SK-N-SH (cell line): ENCODE measurements at regions not wholly inside any gene's neighbourhood (a gene's known extent, or its start where the extent isn't known, plus 50 kb on each side); places are given as distances from the start of the nearest gene placed in this dataset.

Source experiments
- CTCF ChIA-PET: fragments of 300-600, 350-600 bp; formaldehyde crosslinking; extraction: SDS; loops from one replicate; lab custom pipeline; 2021; lab: Yijun Ruan, JAX
- POLR2A ChIA-PET: fragments of 350-600 bp; sonication (Branson Sonifier 250); formaldehyde crosslinking; extraction: SDS; loops from one replicate; lab custom pipeline; 2020; ENCODE audit warnings: antibody characterized with exemption, inconsistent platforms; lab: Yijun Ruan, JAX
- DNase-seq: peaks from one replicate; pipeline ENCODE4 v3.0.0; 2012
- H2AFZ ChIP-seq: fragments of 200-600 bp; sonication (generic); 2 replicates; pipeline ENCODE4 v1.8.1; 2016; ENCODE audit warnings: antibody characterized with exemption, mild to moderate bottlenecking, low read depth
- H3F3A ChIP-seq: fragments of 200-600 bp; sonication (generic); replicated peaks from 2 replicates; pipeline ENCODE3; 2016; ENCODE audit warnings: antibody characterized with exemption, mild to moderate bottlenecking; ENCODE audit not compliant: insufficient read depth
- H3K27ac ChIP-seq, 2 experiments: fragments of 200-500 bp in 1 of 2; fragments of 200-600 bp in 1 of 2; sonication (Bioruptor generic) in 1 of 2; sonication (generic), shearing (Covaris generic) in 1 of 2; 2 replicates each; pipeline versions ENCODE4 v1.5.1 to v1.6.1; 2014 to 2016; ENCODE audit warnings: low read depth in 2 of 2, inconsistent platforms in 1 of 2, low read length in 1 of 2, mild to moderate bottlenecking in 1 of 2, mixed read lengths in 1 of 2
- H3K27me3 ChIP-seq: fragments of 200-600 bp; sonication (generic), shearing (Covaris generic); 2 replicates; pipeline ENCODE4 v1.6.1; 2016; ENCODE audit warnings: mixed run types; ENCODE audit not compliant: insufficient read depth
- H3K36me3 ChIP-seq, 2 experiments: fragments of 200-500 bp in 1 of 2; fragments of 200-600 bp in 1 of 2; sonication (Bioruptor generic) in 1 of 2; sonication (generic) in 1 of 2; replicated peaks in 1 of 2; 2 replicates each; pipeline versions ENCODE3 to v1.5.1; 2014 to 2016; ENCODE audit warnings: low read length in 1 of 2, mild to moderate bottlenecking in 1 of 2; ENCODE audit not compliant: insufficient read depth in 2 of 2, control insufficient read depth in 1 of 2
- H3K4me1 ChIP-seq, 2 experiments: fragments of 200-500 bp in 1 of 2; fragments of 200-600 bp in 1 of 2; sonication (Bioruptor generic) in 1 of 2; sonication (generic), shearing (Covaris generic) in 1 of 2; 2 replicates each; pipeline versions ENCODE4 v1.5.1 to v1.6.1; 2014 to 2016; ENCODE audit warnings: low read depth in 1 of 2, low read length in 1 of 2, mixed run types in 1 of 2; ENCODE audit not compliant: insufficient read depth in 2 of 2, control insufficient read depth in 1 of 2
- H3K4me2 ChIP-seq: fragments of 200-600 bp; sonication (generic), shearing (Covaris generic); 2 replicates; pipeline ENCODE4 v1.6.1; 2017; ENCODE audit warnings: mixed run types
- H3K4me3 ChIP-seq, 2 experiments: fragments of 200-500 bp in 1 of 2; fragments of 200-600 bp in 1 of 2; sonication (Bioruptor generic) in 1 of 2; sonication (generic), shearing (Covaris generic) in 1 of 2; 2 replicates each; pipeline versions ENCODE4 v1.5.1 to v1.8.1; 2014 to 2016; ENCODE audit warnings: low read depth in 2 of 2, inconsistent platforms in 1 of 2, low read length in 1 of 2, mild to moderate bottlenecking in 1 of 2, mixed read lengths in 1 of 2, moderate library complexity in 1 of 2
- H3K79me2 ChIP-seq: fragments of 200-600 bp; sonication (generic); 2 replicates; pipeline ENCODE4 v1.8.1; 2017; ENCODE audit warnings: mild to moderate bottlenecking; ENCODE audit not compliant: insufficient read depth
- H3K9ac ChIP-seq: fragments of 200-600 bp; sonication (generic); 2 replicates; pipeline ENCODE4 v1.6.1; 2017; ENCODE audit warnings: mixed run types
- H3K9me2 ChIP-seq: fragments of 200-600 bp; sonication (generic); 2 replicates; pipeline ENCODE4 v1.6.1; 2017; ENCODE audit warnings: mixed run types
- H3K9me3 ChIP-seq: fragments of 200-600 bp; sonication (generic); 2 replicates; pipeline ENCODE4 v1.6.1; 2017; ENCODE audit warnings: mixed run types, mild to moderate bottlenecking, moderate library complexity
- H4K20me1 ChIP-seq: fragments of 200-600 bp; sonication (generic); 2 replicates; pipeline ENCODE4 v1.6.1; 2017; ENCODE audit warnings: mild to moderate bottlenecking, mixed run types; ENCODE audit not compliant: insufficient read depth
- CHD2 ChIP-seq: fragments of 150-350 bp; IDR thresholded peaks from 2 replicates; pipeline ENCODE4 v1.6.1; 2018; ENCODE audit warnings: low read length; ENCODE audit not compliant: partially characterized antibody
- CTCF ChIP-seq: fragments of 200-600 bp; sonication (generic); IDR thresholded peaks from 2 replicates; pipeline ENCODE4 v1.6.1; 2017; ENCODE audit warnings: antibody characterized with exemption, mild to moderate bottlenecking, moderate library complexity
- ELF1 ChIP-seq: IDR thresholded peaks from 2 replicates; pipeline ENCODE4 v1.4.0; 2012
- JUND ChIP-seq: IDR thresholded peaks from 2 replicates; pipeline ENCODE4 v1.4.0; 2012
- MEF2A ChIP-seq: IDR thresholded peaks from 2 replicates; pipeline ENCODE4 v1.4.0; 2012; ENCODE audit warnings: low read depth, borderline replicate concordance
- MXI1 ChIP-seq: IDR thresholded peaks from 2 replicates; pipeline ENCODE4 v1.6.1; 2012; ENCODE audit warnings: mild to moderate bottlenecking, low read depth, low read length, improper control_type of control experiment
- NFIC ChIP-seq: IDR thresholded peaks from 2 replicates; pipeline ENCODE4 v1.4.0; 2012; ENCODE audit warnings: borderline replicate concordance
- NRF1 ChIP-seq: IDR thresholded peaks from 2 replicates; pipeline ENCODE4 v1.6.1; 2012; ENCODE audit warnings: low read depth, mild to moderate bottlenecking, low read length
- PBX3 ChIP-seq: IDR thresholded peaks from 2 replicates; pipeline ENCODE4; 2012
- RAD21 ChIP-seq: IDR thresholded peaks from 2 replicates; pipeline ENCODE4 v1.6.1; 2012; ENCODE audit warnings: mild to moderate bottlenecking, low read length
- REST ChIP-seq: IDR thresholded peaks from 2 replicates; pipeline ENCODE4 v1.6.1; 2012; ENCODE audit warnings: mild to moderate bottlenecking, low read depth, low read length, moderate library complexity
- RFX5 ChIP-seq: IDR thresholded peaks from 2 replicates; pipeline ENCODE4 v1.6.1; 2012; ENCODE audit warnings: mild to moderate bottlenecking, improper control_type of control experiment, low read length
- RXRA ChIP-seq: IDR thresholded peaks from 2 replicates; pipeline ENCODE4 v1.4.0; 2012; ENCODE audit warnings: low read depth, mild to moderate bottlenecking, borderline replicate concordance
- SIN3A ChIP-seq: IDR thresholded peaks from 2 replicates; pipeline ENCODE4 v1.6.1; 2012; ENCODE audit warnings: low read depth, mild to moderate bottlenecking, low read length, moderate library complexity, borderline replicate concordance
- TEAD4 ChIP-seq: IDR thresholded peaks from 2 replicates; pipeline ENCODE4 v1.4.0; 2012; ENCODE audit warnings: mild to moderate bottlenecking, borderline replicate concordance; ENCODE audit not compliant: insufficient read depth
- USF1 ChIP-seq: IDR thresholded peaks from 2 replicates; pipeline ENCODE4 v1.4.0; 2012; ENCODE audit warnings: low read depth, borderline replicate concordance
- YY1 ChIP-seq: IDR thresholded peaks from 2 replicates; pipeline ENCODE4 v1.4.0; 2012; ENCODE audit warnings: low read depth, mild to moderate bottlenecking
- WGBS: methylation state at CpG from one replicate; pipeline ENCODE4 v1.1.6; 2017; ENCODE audit warnings: low lambda C conversion rate; 5-methylcytosine and 5-hydroxymethylcytosine counted together

GRCh38 chr7:67659091-67659490 is 662.5 kb downstream of the TYW1 start:
- Histone ChIP-seq H3F3A (no peaks in the 10 kb centered on the region), H3K4me1 (peaks cover 0 to 1% of the 10 kb centered on the region in 2 experiments; a peak in 1 of 4 replicates), H3K79me2 (no peaks in the 10 kb centered on the region), H2AFZ (no peak overlapping the region)
- TF ChIP-seq ELF1, result no peak
- TF ChIP-seq, all 33 proteins: peak for 0
- no peak overlapping the region for H3K4me3 ChIP-seq
- DNase-seq, result no peak
- H4K20me1 ChIP-seq, result no peaks in the 10 kb centered on the region
- no peak overlapping the region for H3K4me2 ChIP-seq
- ChIA-PET CTCF (no interaction called here), POLR2A (no interaction called here)
- H3K27ac ChIP-seq, result no peak overlapping the region
- H3K36me3 ChIP-seq, result no peaks in the 10 kb centered on the region
- no peaks in the 10 kb centered on the region for H3K27me3 ChIP-seq
- peaks cover 4% of the 10 kb centered on the region; the same call in 1 of the 2 replicates for H3K9me3 ChIP-seq
- H3K9me2 ChIP-seq, result no peaks in the 10 kb centered on the region
- H3K9ac ChIP-seq, result no peak overlapping the region

- CTCF ChIA-PET, result interaction anchor here (0.7 kb wide), 1 partner anchor 285 kb away, joined by 3 read pairs; no protein-coding TSS in a partner anchor
- Histone ChIP-seq H3K36me3 (no peaks in the 10 kb centered on the region), H2AFZ (no peak overlapping the region), H3F3A (no peaks in the 10 kb centered on the region), H3K9me3 (peaks cover 4% of the 10 kb centered on the region; the same call in 1 of the 2 replicates), H3K27me3 (no peaks in the 10 kb centered on the region), H4K20me1 (no peaks in the 10 kb centered on the region), H3K4me1 (no peaks in the 10 kb centered on the region), H3K27ac (no peak overlapping the region), H3K9me2 (no peaks in the 10 kb centered on the region), H3K4me3 (no peak overlapping the region), H3K9ac (no peak overlapping the region), H3K79me2 (no peaks in the 10 kb centered on the region), H3K4me2 (no peak overlapping the region)
- no peak for DNase-seq
- TF ChIP-seq MXI1 (no peak), CTCF (no peak)
- POLR2A ChIA-PET, result no interaction called here
- 10% methylated on average over 1 of the region's 1 CpG for WGBS
Measured at GRCh38 chr7:67662804-67663203, 666.2 kb downstream of the TYW1 start.

- Histone ChIP-seq H3K79me2 (no peaks in the 10 kb centered on the region), H3K27me3 (no peaks in the 10 kb centered on the region), H3K27ac (no peak overlapping the region), H3K9ac (no peak overlapping the region), H3K4me1 (no peaks in the 10 kb centered on the region), H3K9me3 (peaks cover 4% of the 10 kb centered on the region; the same call in 1 of the 2 replicates), H3K4me3 (no peak overlapping the region), H3K4me2 (no peak overlapping the region), H4K20me1 (no peaks in the 10 kb centered on the region), H3F3A (no peaks in the 10 kb centered on the region), H3K9me2 (no peaks in the 10 kb centered on the region), H2AFZ (no peak overlapping the region), H3K36me3 (no peaks in the 10 kb centered on the region)
- no peak for DNase-seq
- WGBS, result 15% methylated on average over 1 of the region's 1 CpG
- POLR2A ChIA-PET, result no interaction called here
- CTCF ChIA-PET, result interaction anchor here (0.7 to 1.4 kb wide), 3 partner anchors 10 to 285 kb away, joined by 3 read pairs; no protein-coding TSS in a partner anchor
- TF ChIP-seq ELF1 (no peak), RXRA (no peak), YY1 (no peak), USF1 (no peak), TEAD4 (no peak), RAD21 (no peak), SIN3A (no peak), REST (no peak), PBX3 (no peak), NRF1 (no peak), NFIC (no peak), MEF2A (no peak), RFX5 (no peak), CHD2 (no peak), JUND (no peak)
Measured at GRCh38 chr7:67663644-67664043, 667.0 kb downstream of the TYW1 start.
